ENCODE measurements at regions not wholly inside any gene's neighbourhood (a gene's known extent, or its start where the extent isn't known, plus 50 kb on each side); places are given as distances from the start of the nearest gene placed in this dataset.
"Not testable (repeated sequence)": the region's sequence is repeated elsewhere in the genome, so short reads cannot be mapped to it uniquely, and the experiment has no call there.

DNA sequence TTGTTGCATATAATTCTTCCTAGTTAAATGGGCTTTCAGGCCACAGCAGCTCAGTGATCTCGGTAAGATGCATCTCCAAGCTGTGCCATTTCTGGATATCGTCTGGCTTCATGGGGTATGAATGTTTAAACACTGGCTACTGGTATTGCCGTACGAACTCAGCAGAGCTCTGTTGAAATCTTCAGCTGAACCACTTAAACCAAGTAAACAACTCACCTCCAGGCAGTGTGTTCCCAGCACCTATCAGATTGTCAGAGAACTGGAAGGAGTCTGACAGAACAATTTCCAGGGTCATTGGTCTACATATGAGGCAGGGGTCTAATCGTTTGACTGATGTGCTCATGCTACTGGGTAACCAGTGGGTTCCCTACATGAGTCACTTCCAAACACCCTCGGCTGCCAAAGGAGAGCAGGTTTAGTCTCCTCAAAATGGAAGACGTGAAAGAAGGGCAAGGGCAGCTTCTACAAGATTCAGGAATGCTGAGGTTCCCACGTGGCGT, 93.2 kb upstream of the BMAL1 start:
- H3K36me3 Mint-ChIP-seq: peaks cover 0 to 13% (median 9%) of the 10 kb centered on the region in 3 donors
- H3K27ac Mint-ChIP-seq: no peak overlapping the region
- H3K4me1 Mint-ChIP-seq: peaks cover 0 to 3% of the 10 kb centered on the region in 2 donors

DNA sequence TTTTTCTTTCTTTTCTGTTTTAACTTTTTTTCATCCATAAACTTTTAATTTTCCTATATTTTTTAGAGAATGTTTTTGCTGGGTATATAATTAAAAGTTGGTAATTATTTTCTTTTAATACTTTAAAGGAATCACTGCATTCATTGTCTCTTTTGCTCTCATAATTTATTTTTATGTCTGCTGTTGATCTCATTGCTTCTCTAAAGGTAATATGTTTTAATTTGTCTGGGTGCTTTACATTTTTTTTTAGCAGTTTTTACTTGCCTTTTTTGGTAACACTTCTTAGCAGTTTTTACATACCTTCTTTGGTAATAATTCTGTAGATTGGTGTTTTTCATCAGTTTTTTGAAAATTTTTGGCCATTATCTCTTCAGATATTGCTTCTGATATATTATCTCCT, 89.4 kb upstream of the BMAL1 start:
- H3K36me3 Mint-ChIP-seq: peaks cover 0 to 13% (median 9%) of the 10 kb centered on the region in 3 donors
- H3K27me3 Mint-ChIP-seq (ENCODE audit: low read depth in 3 of 3): peaks cover 4 to 24% (median 18%) of the 10 kb centered on the region in 3 donors
- no peak for DNase-seq
- H3K4me1 Mint-ChIP-seq: peaks cover 0 to 3% of the 10 kb centered on the region in 2 donors
- H3K4me3 Mint-ChIP-seq: no peak overlapping the region
- peaks cover 9 to 34% (median 14%) of the 10 kb centered on the region in 6 donors for H3K9me3 Mint-ChIP-seq
- no peak overlapping the region for H3K27ac Mint-ChIP-seq

More for the DNA sequence above, 93.2 kb upstream of the BMAL1 start:
- Mint-ChIP-seq H3K4me3 (no peak overlapping the region), H3K9me3 (peaks cover 7 to 31% (median 14%) of the 10 kb centered on the region in 6 donors), H3K27me3 (ENCODE audit: low read depth in 3 of 3) (peaks cover 2 to 28% (median 12%) of the 10 kb centered on the region in 3 donors)
- no peak for DNase-seq

DNA sequence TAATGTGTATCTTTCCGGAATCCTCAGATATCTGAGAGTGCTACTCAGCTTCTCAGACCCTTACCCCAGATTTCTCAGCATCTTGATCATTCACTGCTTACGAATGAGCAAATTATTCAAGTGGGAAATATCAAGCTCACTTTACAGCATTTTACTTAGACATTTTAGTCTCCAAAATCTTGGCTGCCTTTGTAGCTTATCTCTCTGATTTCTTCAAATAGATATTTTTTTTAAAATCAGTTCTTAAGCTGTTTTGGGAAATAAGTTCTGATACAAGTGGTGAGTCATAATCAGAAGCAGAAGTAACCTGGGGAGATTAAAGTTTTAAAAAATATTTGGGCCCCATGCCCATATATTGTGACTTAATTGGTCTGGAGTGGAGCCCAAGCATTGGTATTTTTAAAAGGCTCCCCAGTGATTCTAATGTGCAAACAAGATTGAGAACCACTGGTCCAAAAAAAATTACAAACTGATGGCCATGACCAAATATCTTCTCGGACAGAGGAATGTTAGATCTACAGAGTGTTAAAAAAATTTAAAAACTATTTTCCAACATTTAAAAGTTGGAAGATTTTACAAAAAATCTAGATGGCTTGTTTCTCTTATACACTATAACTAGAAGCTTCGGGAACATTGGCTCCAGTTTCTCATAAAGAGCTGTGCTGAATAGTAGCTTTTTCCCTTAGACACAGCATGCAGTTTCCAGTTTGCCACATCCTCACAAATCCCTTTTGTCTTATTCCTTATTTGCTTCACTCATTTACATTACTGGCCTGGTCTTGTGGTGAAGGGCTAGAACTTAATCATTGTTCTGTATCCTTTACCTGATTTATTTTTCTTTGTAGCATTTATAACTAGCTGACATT, 87.8 kb upstream of the BMAL1 start:
- Mint-ChIP-seq H3K9me3 (peaks cover 7 to 34% (median 14%) of the 10 kb centered on the region in 6 donors), H3K27ac (no peak overlapping the region), H3K27me3 (ENCODE audit: low read depth in 3 of 3) (peaks cover 8 to 24% (median 23%) of the 10 kb centered on the region in 3 donors), H3K4me3 (no peak overlapping the region), H3K4me1 (no peaks in the 10 kb centered on the region), H3K36me3 (peaks cover 0 to 13% (median 9%) of the 10 kb centered on the region in 3 donors)
- DNase-seq: no peak

DNA sequence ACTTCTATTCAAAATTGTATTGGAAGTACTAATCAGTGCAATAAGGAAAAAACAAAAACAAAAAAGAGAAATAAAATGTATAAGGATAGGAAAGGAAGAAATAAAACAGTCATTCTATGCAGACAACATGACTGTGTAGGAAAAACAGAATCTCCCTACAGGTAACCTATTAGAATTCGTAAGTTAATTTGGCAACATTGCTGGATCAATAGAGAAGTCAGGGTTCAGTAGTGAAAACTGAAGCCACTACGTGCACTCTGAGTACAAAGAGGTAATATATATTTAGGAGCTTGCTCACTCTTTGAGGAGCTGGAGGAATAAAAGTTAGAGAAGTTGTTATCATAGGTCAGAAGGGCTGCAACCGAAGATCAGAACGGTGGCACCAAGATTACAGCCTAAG, 84.0 kb upstream of the BMAL1 start:
- Mint-ChIP-seq H3K27ac (no peak overlapping the region), H3K4me1 (no peaks in the 10 kb centered on the region), H3K36me3 (peaks cover 4 to 18% (median 6%) of the 10 kb centered on the region in 3 donors), H3K9me3 (peaks cover 7 to 40% (median 22%) of the 10 kb centered on the region in 6 donors), H3K4me3 (no peak overlapping the region), H3K27me3 (ENCODE audit: low read depth in 3 of 3) (peaks cover 7 to 18% (median 14%) of the 10 kb centered on the region in 3 donors)
- DNase-seq: no peak

DNA sequence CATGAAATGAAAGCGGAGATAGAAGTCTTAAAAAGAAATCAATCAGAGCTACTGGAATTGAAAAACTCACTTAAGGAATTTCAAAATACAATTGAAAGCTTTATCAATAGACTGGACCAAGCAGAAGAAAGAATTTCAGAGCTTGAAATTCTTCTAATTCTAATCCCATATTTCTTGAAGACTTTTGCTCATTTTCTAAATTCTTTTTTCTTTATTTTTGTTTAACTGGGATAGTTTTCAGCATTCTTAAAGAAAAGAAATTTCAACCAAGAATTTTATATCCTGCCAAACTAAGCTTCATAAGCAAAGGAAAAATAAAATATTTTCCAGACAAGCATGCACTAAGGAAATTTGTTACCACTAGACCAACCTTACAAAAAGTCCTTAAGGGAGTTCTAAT, 80.2 kb upstream of the BMAL1 start:
- Mint-ChIP-seq H3K36me3 (peaks cover 5 to 17% (median 9%) of the 10 kb centered on the region in 3 donors), H3K9me3 (peaks cover 9 to 36% (median 20%) of the 10 kb centered on the region in 6 donors), H3K27me3 (ENCODE audit: low read depth in 3 of 3) (peaks cover 8 to 12% (median 8%) of the 10 kb centered on the region in 3 donors)
- not testable (repeated sequence) for H3K4me1 Mint-ChIP-seq, H3K4me3 Mint-ChIP-seq, DNase-seq, H3K27ac Mint-ChIP-seq

DNA sequence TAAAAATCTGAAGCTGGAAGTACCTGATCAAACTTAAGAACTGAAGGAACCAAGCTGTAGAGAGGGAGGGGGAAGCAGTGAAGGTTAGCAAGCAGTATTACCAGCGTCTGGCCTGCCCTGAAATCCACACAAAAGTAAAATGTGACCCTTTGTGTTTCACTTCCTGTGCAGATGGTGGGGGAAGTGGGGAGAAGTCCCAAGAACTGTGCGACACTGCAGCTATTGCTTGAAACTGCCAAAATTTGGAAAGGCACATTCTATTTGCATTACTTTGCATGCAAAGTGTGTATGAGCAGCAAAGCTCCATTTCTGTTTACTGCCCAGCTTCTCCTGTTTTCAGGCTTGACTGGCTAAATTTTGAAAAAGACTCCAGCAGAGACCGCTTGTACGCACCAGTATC, 72.1 kb upstream of the BMAL1 start:
- peaks cover 14 to 15% of the 10 kb centered on the region in 2 donors for H3K4me1 Mint-ChIP-seq
- no peak overlapping the region for H3K4me3 Mint-ChIP-seq
- no peaks in the 10 kb centered on the region for H3K36me3 Mint-ChIP-seq
- DNase-seq: no peak
- no peak overlapping the region for H3K27ac Mint-ChIP-seq
- H3K27me3 Mint-ChIP-seq (ENCODE audit: low read depth in 3 of 3): peaks cover 0 to 5% (median 2%) of the 10 kb centered on the region in 3 donors
- H3K9me3 Mint-ChIP-seq: peaks cover 0 to 3% (median 0%) of the 10 kb centered on the region in 6 donors

DNA sequence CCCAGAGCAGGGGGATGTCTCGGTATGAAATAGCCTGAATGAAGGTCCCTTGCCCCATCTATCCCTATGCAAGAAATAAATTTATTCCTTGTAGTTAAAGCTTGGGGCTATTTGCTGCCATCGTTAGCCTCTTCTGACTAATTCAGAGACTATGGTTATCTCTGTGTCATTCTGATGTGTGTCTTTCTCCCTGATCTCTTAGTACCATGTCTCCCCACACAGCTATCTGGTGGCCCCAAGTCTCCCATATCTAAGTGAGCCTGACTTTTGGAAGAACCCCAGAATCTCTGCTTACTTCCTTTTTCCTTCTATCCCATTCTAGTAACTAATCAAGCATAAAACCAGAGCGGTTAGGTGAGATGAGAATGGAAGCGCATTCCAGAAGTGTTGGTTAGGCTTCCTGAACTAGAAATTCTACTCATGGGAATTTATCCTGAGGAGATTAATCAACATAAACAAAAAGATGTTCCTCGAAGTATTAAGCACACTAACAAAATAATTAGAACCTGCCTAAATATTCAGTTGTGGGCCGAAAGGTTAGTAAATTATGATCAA, 71.4 kb upstream of the BMAL1 start:
- Mint-ChIP-seq H3K36me3 (no peaks in the 10 kb centered on the region), H3K9me3 (no peaks in the 10 kb centered on the region), H3K4me3 (peak overlapping the region in 1 of 5 donors; percentile 8), H3K27me3 (ENCODE audit: low read depth in 3 of 3) (peaks cover 0 to 3% (median 2%) of the 10 kb centered on the region in 3 donors), H3K4me1 (peaks cover 14 to 15% of the 10 kb centered on the region in 2 donors), H3K27ac (no peak overlapping the region)
- no peak for DNase-seq

DNA sequence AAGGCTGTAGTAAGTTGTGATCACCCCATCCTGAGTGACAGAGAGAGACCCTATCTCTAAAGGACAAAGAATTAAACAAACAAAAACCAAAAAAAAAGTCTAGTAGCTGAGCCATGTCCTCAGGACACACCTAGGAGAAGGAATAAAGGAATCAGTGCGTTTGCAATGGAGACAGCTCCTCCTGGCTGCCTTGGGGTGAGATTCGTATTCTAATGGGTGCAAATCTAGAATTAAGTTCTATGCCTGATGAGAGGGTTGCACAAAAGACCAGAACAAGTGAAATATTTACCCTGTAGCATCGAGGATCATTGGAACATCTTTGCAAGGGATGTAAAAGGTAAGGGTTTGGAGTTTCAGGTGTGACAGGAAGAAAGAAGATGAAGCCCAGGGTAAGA, 70.3 kb upstream of the BMAL1 start:
- peak overlapping the region in 2 of 6 donors; percentile 30 to 46 for H3K27ac Mint-ChIP-seq
- no peaks in the 10 kb centered on the region for H3K36me3 Mint-ChIP-seq
- H3K27me3 Mint-ChIP-seq (ENCODE audit: low read depth in 3 of 3): peaks cover 0 to 3% (median 2%) of the 10 kb centered on the region in 3 donors
- H3K4me3 Mint-ChIP-seq: peak overlapping the region; percentile 68 to 86 (median 78)
- H3K9me3 Mint-ChIP-seq: no peaks in the 10 kb centered on the region
- no peak for DNase-seq
- peaks cover 14 to 15% of the 10 kb centered on the region in 2 donors for H3K4me1 Mint-ChIP-seq

DNA sequence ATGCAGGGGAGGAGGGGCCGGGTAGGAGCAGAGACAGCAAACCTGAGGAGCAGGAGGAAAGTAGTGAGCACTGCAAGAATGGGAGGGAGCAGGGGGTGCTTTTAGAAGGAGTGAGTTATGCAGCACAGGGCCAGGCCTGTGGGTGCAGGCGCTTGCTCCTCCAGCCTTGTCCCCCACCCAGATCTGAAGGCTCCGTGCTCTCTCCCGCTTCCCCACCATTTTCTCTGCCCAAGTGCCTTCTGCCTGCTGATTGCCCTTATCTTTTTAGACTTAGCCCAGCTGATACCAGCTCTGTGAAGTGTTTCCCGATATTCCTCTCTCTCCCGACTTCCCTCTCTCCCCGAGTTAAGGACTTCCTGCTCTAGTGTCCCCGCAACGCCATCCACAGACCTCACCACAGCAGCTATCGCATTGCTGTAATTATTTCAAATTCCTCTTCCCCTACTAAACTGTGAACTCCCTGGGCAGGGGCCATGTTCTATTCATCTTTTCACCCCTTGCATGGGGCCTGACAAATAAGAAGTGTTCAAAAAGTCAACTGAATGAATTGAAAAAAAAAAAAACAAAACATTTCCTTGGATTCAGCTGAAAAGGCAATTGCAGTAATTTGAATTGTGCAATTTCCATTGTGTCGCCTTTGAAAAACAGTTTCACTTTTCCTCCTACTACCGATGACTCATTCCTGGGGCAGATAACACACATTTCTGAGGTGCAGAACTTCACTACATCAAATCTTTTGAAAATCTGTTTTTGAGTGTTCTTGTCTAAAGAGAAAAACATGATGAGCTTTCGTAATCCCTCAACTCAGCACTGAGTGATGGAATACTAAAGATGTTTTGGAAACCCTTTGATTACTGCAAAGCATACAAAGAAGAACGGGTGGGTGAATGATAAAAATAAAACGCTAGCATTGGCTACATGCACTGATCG, 69.7 kb upstream of the BMAL1 start:
- Mint-ChIP-seq H3K4me1 (peaks cover 14 to 15% of the 10 kb centered on the region in 2 donors), H3K27me3 (ENCODE audit: low read depth in 3 of 3) (peaks cover 0 to 3% (median 2%) of the 10 kb centered on the region in 3 donors), H3K27ac (peak overlapping the region in 1 of 6 donors; percentile 46), H3K9me3 (no peaks in the 10 kb centered on the region), H3K36me3 (no peaks in the 10 kb centered on the region), H3K4me3 (peak overlapping the region; percentile 68 to 86 (median 78))
- DNase-seq: peak in 2 of 3 donors; percentile 5 to 17

DNA sequence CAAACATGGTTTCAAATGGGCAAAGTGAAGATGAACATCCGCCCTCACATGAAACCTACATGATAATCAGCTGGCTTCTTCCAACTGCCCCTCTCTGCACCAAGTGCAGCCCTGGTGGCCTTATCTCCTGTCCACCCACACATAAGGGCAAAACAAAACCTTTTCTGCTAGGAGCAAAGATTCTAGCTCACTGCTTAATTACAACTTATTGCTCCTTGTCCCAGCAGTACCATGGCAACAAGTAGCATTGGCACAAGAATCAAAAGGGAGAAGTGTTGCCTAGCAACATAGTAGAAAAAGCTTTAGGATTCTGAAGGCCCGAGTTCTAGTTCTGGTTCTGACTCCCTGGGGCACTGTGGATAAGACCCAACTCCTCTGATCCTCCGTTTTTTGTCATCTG, 68.7 kb upstream of the BMAL1 start:
- no peak for DNase-seq
- peaks cover 14 to 15% of the 10 kb centered on the region in 2 donors for H3K4me1 Mint-ChIP-seq
- no peaks in the 10 kb centered on the region for H3K36me3 Mint-ChIP-seq
- no peak overlapping the region for H3K27ac Mint-ChIP-seq
- H3K27me3 Mint-ChIP-seq (ENCODE audit: low read depth in 3 of 3): peaks cover 0 to 3% (median 2%) of the 10 kb centered on the region in 3 donors
- H3K9me3 Mint-ChIP-seq: no peaks in the 10 kb centered on the region
- H3K4me3 Mint-ChIP-seq: no peak overlapping the region

DNA sequence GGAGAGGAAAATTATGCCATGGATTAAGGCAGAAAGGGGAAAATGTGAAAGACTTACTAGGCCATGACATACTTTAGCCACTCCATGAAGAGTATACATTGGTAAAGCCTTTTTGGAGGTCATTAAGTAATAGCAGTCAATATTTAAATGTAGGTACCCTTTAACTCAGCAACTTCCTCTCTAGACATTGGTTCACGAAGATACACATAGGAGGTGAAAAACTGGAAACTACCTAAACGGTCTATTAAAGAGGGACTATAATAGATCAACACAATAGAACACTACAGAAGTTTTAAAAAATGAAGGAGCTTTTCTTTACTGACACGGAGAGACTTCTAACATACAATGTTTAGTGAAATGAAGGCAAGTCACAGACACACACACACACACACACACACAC, 68.2 kb upstream of the BMAL1 start:
- peaks cover 0 to 3% (median 2%) of the 10 kb centered on the region in 3 donors for H3K27me3 Mint-ChIP-seq (ENCODE audit: low read depth in 3 of 3)
- no peak overlapping the region for H3K27ac Mint-ChIP-seq
- H3K9me3 Mint-ChIP-seq: no peaks in the 10 kb centered on the region
- no peak for DNase-seq
- no peak overlapping the region for H3K4me3 Mint-ChIP-seq
- H3K36me3 Mint-ChIP-seq: no peaks in the 10 kb centered on the region
- H3K4me1 Mint-ChIP-seq: peaks cover 14 to 15% of the 10 kb centered on the region in 2 donors

DNA sequence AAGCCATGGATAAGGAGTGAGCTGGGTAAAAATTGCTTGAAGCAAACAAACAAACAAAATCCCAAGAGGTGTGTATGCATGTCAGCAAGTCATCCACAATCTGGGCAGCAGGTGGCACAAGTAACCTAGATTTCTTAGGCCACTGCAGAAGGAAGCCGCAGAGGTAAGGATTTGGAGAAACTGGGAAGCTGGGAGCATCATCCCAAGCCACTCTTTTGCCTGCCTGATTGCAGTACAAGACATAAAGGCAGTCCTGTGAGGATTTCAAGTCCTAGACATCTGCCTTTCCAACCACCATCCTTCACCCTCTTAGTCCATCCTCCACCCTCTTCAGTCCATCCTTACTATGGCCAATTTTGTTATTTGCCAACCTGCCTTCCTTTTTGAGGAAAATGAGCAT, 67.2 kb upstream of the BMAL1 start:
- peaks cover 0 to 5% (median 2%) of the 10 kb centered on the region in 3 donors for H3K27me3 Mint-ChIP-seq (ENCODE audit: low read depth in 3 of 3)
- H3K27ac Mint-ChIP-seq: no peak overlapping the region
- H3K36me3 Mint-ChIP-seq: no peaks in the 10 kb centered on the region
- H3K4me3 Mint-ChIP-seq: no peak overlapping the region
- DNase-seq: peak in 1 of 3 donors; percentile 4
- H3K4me1 Mint-ChIP-seq: peaks cover 14 to 15% of the 10 kb centered on the region in 2 donors
- H3K9me3 Mint-ChIP-seq: no peaks in the 10 kb centered on the region

DNA sequence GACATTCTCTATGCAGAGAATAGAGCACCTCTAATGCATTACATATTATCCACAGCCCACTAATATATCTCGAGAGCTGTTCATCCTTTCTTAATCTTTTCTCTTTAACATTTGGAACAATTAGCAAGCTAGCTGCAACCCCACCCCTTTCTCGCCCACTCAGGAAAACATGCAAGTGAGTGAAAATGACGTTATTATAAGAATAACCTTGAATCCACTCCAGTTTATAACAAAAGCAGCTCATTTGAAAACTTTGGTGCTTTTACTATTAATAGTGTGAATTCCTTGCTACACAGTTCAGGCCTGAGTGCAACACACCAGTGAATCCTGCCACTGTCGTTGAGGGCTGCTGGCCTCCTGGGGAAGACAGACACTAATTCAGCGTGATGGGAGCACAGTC, 63.3 kb upstream of the BMAL1 start:
- Mint-ChIP-seq H3K4me1 (no peaks in the 10 kb centered on the region), H3K27ac (no peak overlapping the region), H3K36me3 (no peaks in the 10 kb centered on the region), H3K27me3 (ENCODE audit: low read depth in 3 of 3) (peaks cover 0 to 2% (median under 1%) of the 10 kb centered on the region in 3 donors), H3K4me3 (no peak overlapping the region), H3K9me3 (no peaks in the 10 kb centered on the region)
- DNase-seq: no peak

Data from immature natural killer cell (primary cell).